Fibroblast of lung (primary cell): ENCODE measurements at regions not wholly inside any gene's neighbourhood (a gene's known extent, or its start where the extent isn't known, plus 50 kb on each side); places are given as distances from the start of the nearest gene placed in this dataset.

Experiments used
- DNase-seq, 2 donors: peaks; one replicate each; pipeline versions ENCODE4 v3.0.0 to v3.0.0-alpha.2; 2010; ENCODE audit warnings: low read depth in 2 of 2
- H2AFZ ChIP-seq: 2 replicates; pipeline ENCODE4 v1.5.1; 2012; ENCODE audit warnings: low read length, control low read depth, inconsistent platforms
- H3K27ac ChIP-seq: 2 replicates; pipeline ENCODE4 v1.5.1; 2011; ENCODE audit warnings: low read length, control low read depth; ENCODE audit not compliant: insufficient read depth
- H3K27me3 ChIP-seq: 2 replicates; pipeline ENCODE4 v1.5.1; 2011; ENCODE audit warnings: mild to moderate bottlenecking, low read length; ENCODE audit not compliant: control insufficient read depth, insufficient read depth
- H3K36me3 ChIP-seq: 2 replicates; pipeline ENCODE4 v1.5.1; 2011; ENCODE audit warnings: low read length; ENCODE audit not compliant: control insufficient read depth, insufficient read depth
- H3K4me1 ChIP-seq: 2 replicates; pipeline ENCODE4 v1.5.1; 2011; ENCODE audit warnings: low read length; ENCODE audit not compliant: control insufficient read depth, insufficient read depth; ENCODE audit errors: extremely low read depth
- H3K4me2 ChIP-seq: 2 replicates; pipeline ENCODE4 v1.5.1; 2011; ENCODE audit warnings: low read length, control low read depth; ENCODE audit not compliant: insufficient read depth; ENCODE audit errors: extremely low read depth
- H3K4me3 ChIP-seq, 4 experiments: fragments of 200-600 bp in 1 of 4; sonication (generic) in 1 of 4; replicated peaks in 1 of 4; 2 replicates each; pipeline ENCODE4 v1.5.1; 2011 to 2016; ENCODE audit warnings: low read length in 4 of 4, low read depth in 3 of 4, mild to moderate bottlenecking in 3 of 4, control low read depth in 2 of 4, inconsistent platforms in 1 of 4, mixed read lengths in 1 of 4; ENCODE audit not compliant: insufficient read depth in 1 of 4; ENCODE audit errors: control extremely low read depth in 1 of 4
- H3K79me2 ChIP-seq: 2 replicates; pipeline ENCODE4 v1.5.1; 2012; ENCODE audit warnings: mild to moderate bottlenecking, low read length, inconsistent platforms; ENCODE audit not compliant: control insufficient read depth, insufficient read depth
- H3K9ac ChIP-seq: 2 replicates; pipeline ENCODE4 v1.5.1; 2011; ENCODE audit warnings: mild to moderate bottlenecking, low read length, control low read depth; ENCODE audit not compliant: insufficient read depth
- H3K9me3 ChIP-seq: 2 replicates; pipeline ENCODE4 v1.5.1; 2012; ENCODE audit warnings: low read depth, low read length; ENCODE audit not compliant: control insufficient read depth, insufficient read depth
- H4K20me1 ChIP-seq: 2 replicates; pipeline ENCODE4 v1.5.1; 2011; ENCODE audit warnings: low read length; ENCODE audit not compliant: control insufficient read depth, insufficient read depth; ENCODE audit errors: extremely low read depth
- CTCF ChIP-seq, 2 donors: IDR thresholded peaks in 1 of 2; conservative IDR thresholded peaks in 1 of 2; 1 replicate in 1 of 2; 2 replicates in 1 of 2; pipeline ENCODE4 v1.5.1; 2011 to 2012; ENCODE audit warnings: low read length in 2 of 2, control low read depth in 1 of 2, inconsistent platforms in 1 of 2, low read depth in 1 of 2, mild to moderate bottlenecking in 1 of 2
- EZH2 ChIP-seq: IDR thresholded peaks from 2 replicates; pipeline ENCODE4 v1.5.1; 2012; ENCODE audit warnings: low read length, control low read depth, mild to moderate bottlenecking; ENCODE audit errors: missing control alignments

GRCh38 chr1:193320270-193320669, 133.9 kb upstream of the B3GALT2 start:
- Histone ChIP-seq H4K20me1 (no peaks in the 10 kb centered on the region), H3K27me3 (no peaks in the 10 kb centered on the region), H3K4me3 (no peak overlapping the region), H3K4me1 (peaks cover 5% of the 10 kb centered on the region), H2AFZ (no peak overlapping the region), H3K4me2 (no peak overlapping the region), H3K9ac (no peak overlapping the region), H3K27ac (no peak overlapping the region), H3K79me2 (no peaks in the 10 kb centered on the region), H3K36me3 (no peaks in the 10 kb centered on the region), H3K9me3 (no peaks in the 10 kb centered on the region)
- no peak for DNase-seq
- TF ChIP-seq CTCF (conservative IDR thresholded peaks at IDR 0.05 in 1 of 2, IDR thresholded peaks at IDR 0.05 in 1 of 2; ENCODE audit: low read depth in 1 of 2, low read length in 2 of 2) (no peak), EZH2 (no peak)

- Histone ChIP-seq H3K79me2 (no peaks in the 10 kb centered on the region), H3K36me3 (no peaks in the 10 kb centered on the region), H3K4me1 (peaks cover 5% of the 10 kb centered on the region), H3K9ac (no peak overlapping the region), H3K9me3 (no peaks in the 10 kb centered on the region), H3K27ac (no peak overlapping the region), H3K4me3 (no peak overlapping the region), H4K20me1 (no peaks in the 10 kb centered on the region), H2AFZ (no peak overlapping the region), H3K4me2 (no peak overlapping the region), H3K27me3 (no peaks in the 10 kb centered on the region)
- TF ChIP-seq CTCF (conservative IDR thresholded peaks at IDR 0.05 in 1 of 2, IDR thresholded peaks at IDR 0.05 in 1 of 2; ENCODE audit: low read depth in 1 of 2, low read length in 2 of 2) (no peak), EZH2 (no peak)
- DNase-seq = peak in 1 of 2 donors; percentile 62
Observed at GRCh38 chr1:193318347-193318746, 131.9 kb upstream of the B3GALT2 start.

- DNase-seq = no peak
- Histone ChIP-seq H3K79me2 (no peaks in the 10 kb centered on the region), H3K9ac (no peak overlapping the region), H3K9me3 (no peaks in the 10 kb centered on the region), H2AFZ (no peak overlapping the region), H4K20me1 (no peaks in the 10 kb centered on the region), H3K36me3 (no peaks in the 10 kb centered on the region), H3K4me1 (no peaks in the 10 kb centered on the region), H3K4me2 (no peak overlapping the region), H3K27ac (no peak overlapping the region), H3K4me3 (no peak overlapping the region), H3K27me3 (no peaks in the 10 kb centered on the region)
- TF ChIP-seq EZH2 = no peak
- TF ChIP-seq CTCF (conservative IDR thresholded peaks at IDR 0.05 in 1 of 2, IDR thresholded peaks at IDR 0.05 in 1 of 2; ENCODE audit: low read depth in 1 of 2, low read length in 2 of 2) = no peak
Observed at GRCh38 chr1:193313354-193314140, 127.1 kb upstream of the B3GALT2 start.
